HG03060 (cell line): ENCODE measurements at regions not wholly inside any gene's neighbourhood (a gene's known extent, or its start where the extent isn't known, plus 50 kb on each side); places are given as distances from the start of the nearest gene placed in this dataset.
"Not testable (repeated sequence)": the region's sequence is repeated elsewhere in the genome, so short reads cannot be mapped to it uniquely, and the experiment has no call there.

ENCODE experiments used
- ATAC-seq: cut with Tn5 transposase; IDR thresholded peaks from one replicate; pipeline ENCODE4 v1.9.1; 2021; ENCODE audit warnings: low read depth, moderate number of reproducible peaks; ENCODE audit not compliant: unreplicated experiment

DNA sequence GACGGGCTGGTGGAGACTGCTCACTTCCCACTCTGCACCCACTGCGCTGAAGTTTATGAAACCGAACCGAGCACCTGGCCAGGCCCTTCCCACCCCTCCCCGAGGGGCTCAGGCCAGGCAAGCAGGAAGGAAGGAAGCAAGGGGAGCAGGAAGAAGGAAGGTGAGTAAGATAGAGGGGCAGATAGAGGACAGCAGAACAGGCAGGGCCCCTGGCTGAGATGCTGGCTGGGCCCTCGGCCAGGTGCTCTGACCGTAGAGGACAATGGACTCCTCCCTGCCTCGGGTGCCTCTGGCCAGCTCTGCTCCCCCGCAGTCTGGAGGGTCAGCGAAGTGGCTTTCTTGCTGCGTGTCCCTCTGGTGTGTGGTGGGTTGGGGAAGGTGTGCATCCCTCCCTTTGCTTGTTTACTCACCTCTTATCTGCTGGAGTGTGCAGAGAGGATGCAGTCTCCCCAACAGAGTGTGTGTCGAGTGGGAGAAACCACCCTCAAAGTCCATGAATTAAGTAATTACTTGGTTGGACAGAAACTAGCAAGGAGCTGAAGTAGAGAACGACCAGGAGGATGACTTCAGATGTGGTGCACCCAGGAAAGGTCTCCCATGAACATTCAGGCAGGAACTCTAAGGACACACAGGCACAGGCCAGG, 82.8 kb upstream of the PPP2R2D start:
- no peak for ATAC-seq

DNA sequence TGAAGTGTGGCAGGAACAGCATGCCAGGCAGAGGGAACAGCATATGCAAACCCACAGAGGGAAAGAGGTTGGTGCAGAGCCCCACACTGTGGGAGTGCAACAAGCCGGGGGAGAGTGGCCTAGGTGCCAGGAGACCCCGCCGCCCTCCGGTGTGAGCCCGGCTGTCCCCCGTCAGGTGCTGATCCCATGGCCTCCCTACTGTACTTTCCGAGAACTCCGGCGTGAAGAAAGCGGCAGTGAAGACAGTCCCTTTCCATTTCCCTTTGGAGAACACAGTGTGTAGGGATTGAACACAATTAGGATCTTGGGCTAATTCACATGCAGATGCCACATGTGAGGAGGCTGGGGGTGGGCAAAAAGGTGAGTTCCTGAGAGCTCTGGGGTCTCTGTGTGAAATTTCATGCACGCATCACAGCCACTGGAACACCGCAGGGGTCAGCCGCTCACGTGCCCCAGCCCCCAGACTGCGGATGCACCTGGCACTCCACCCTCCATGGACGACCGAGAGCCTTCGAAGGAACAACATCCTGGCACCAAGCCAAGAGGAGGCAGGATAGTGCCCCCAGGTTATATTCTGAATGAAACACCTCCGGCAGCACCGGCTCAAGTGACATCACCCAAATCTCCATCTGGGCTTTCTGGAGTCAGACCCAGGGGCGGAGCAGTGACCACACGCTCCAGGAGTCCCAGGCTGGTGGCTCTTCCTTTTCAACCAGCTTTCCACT, 82.1 kb upstream of the PPP2R2D start:
- ATAC-seq, result no peak

DNA sequence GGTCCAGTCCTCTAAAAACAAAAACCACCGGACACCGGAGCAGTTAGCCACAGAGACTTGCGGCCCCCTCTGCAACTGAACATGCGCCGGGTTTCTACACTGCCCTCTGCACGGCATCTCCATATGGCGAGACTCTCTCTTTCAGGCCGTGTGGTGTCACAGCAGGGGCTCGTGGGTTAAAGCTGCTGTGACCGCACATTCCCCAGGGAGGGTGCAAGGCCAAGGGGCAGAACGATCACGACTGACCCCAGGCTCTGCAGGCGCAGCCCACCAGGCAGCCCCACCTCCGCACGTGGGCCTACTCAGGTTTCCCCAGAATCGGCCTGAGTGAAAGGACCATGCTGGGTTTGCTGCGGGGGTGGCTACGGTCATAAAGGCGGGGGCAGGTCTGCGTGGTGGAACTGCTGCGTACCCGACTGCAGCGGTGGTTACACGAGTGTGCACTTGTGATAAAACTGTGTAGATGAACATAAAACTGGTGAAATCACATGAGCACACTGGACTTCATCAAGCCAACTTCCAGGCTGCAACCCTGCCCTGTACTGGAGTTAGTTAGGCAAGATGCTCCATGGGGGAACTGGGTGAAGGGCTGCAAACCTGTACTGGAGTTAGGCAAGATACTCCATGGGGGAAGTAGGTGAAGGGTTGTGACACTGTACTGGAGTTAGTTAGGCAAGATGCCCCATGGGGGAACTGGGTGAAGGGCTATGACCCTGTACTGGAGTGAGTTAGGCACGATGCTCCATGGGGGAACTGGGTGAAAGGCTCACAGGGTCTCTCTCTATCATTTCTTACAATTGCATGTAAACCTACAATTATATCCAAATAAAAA, 81.4 kb upstream of the PPP2R2D start:
- ATAC-seq, result no peak

DNA sequence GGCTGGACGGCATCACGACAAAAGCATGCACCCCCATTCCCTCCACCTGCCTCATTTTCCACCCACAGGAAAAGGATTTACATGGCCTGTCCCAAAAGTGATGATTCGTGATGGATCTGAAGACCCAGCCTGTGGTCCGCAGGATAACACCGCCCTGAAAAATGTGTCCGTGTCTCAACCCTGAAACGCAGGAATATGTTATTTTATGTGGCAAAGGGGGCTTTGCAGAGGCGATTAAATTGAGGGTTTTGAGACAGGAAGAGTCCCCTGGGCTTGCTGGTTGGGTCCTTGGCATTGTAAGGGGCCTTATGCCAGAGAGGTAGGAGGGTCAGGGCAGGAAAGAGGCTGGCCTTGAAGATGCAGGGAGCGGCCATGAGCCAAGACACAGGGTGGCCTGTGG, 80.2 kb upstream of the PPP2R2D start:
- ATAC-seq, result no peak

DNA sequence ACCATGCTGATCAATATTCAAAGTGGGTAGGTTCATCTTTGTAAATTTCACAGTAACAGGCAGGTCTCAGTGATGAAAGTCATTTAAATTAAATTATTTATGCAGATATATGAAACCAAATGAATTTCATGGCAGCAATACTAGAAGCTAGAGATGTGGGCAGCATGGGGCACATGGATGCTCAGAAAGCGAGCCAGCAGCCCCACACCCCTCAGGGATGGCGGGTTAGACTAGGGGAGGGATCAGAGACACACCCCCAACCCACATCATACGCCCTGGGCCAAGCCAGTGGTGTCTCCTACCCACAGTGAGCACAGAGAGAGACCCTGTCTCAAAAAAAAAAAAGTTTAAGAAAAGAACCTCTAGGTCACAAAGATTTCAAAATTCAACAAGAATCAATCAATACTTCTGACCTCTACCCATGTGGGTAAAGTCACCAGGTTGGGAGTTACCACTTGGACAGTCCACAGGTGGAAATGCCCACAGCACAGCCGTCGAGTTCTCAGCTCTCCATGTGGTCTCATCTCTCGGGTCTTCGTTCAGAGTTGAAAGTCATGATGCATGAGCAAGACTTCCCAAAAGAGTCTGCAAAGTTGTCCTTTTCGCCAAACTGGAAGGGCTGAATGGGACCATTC, 79.3 kb upstream of the PPP2R2D start:
- ATAC-seq, result no peak

DNA sequence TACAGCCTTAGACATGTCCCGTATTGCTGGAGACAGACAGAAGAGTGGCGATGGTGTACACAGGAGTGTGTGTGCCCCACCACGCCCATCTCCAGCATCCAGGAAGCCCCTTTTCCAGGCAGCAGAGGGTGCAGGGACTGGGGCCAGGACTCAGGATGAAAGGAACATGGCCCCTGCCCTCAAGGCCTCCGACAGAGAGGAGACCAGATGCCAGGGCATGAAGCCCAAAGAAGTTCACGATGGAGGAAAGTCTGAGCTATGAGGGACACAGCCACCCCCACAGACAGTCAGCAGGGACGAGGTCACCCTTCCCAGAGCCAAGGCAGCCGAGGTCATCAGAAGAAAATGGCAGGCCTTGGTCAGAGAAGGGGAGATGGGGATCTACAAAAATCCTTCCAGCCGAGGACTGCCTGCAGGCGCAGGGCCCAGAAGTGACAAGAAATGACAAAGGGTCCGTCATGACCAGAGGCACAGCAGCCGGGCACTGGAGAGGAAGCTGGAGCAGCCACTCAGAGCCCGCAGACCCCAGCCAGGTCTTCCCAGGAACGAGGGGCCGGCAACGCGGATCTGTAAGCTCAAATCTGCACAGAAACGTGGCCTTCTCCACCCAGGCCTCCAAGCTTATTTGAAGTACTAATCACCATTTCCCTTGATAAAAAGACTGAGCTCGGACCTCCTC, 78.7 kb upstream of the PPP2R2D start:
- ATAC-seq, result no peak

DNA sequence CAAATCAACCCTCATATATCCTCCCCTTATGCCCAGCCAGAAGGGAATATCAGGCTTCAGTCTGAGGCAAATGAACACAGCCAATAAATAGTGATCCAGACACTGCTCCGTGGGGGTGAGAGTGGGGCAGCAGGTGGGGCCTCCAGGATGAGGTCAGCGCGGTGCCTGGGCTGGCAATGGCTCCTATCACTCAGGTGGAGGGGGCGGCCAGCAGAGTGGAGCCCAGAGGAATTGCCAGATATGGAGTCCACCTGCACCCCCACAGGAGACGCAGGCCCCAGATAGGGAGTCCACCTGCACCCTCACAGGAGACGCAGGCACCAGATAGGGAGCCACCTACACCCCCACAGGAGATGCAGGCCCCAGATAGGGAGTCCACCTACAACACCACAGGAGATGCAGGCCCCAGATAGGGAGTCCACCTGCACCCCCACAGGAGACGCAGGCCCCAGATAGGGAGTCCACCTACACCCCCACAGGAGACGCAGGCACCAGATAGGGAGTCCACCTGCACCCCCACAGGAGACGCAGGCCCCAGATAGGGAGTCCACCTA, 78.0 kb upstream of the PPP2R2D start:
- ATAC-seq, result no peak

DNA sequence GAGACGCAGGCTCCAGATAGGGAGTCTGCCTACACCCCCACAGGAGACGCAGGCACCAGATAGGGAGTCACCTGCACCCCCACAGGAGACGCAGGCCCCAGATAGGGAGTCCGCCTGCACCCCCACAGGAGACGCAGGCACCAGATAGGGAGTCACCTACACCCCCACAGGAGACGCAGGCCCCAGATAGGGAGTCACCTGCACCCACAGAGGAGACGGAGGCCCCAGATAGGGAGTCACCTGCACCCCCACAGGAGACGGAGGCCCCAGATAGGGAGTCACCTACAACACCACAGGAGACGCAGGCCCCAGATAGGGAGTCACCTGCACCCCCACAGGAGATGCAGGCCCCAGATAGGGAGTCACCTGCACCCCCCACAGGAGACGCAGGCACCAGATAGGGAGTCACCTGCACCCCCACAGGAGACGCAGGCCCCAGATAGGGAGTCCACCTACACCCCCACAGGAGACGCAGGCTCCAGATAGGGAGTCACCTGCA, 77.2 kb upstream of the PPP2R2D start:
- ATAC-seq, result not testable (repeated sequence)

DNA sequence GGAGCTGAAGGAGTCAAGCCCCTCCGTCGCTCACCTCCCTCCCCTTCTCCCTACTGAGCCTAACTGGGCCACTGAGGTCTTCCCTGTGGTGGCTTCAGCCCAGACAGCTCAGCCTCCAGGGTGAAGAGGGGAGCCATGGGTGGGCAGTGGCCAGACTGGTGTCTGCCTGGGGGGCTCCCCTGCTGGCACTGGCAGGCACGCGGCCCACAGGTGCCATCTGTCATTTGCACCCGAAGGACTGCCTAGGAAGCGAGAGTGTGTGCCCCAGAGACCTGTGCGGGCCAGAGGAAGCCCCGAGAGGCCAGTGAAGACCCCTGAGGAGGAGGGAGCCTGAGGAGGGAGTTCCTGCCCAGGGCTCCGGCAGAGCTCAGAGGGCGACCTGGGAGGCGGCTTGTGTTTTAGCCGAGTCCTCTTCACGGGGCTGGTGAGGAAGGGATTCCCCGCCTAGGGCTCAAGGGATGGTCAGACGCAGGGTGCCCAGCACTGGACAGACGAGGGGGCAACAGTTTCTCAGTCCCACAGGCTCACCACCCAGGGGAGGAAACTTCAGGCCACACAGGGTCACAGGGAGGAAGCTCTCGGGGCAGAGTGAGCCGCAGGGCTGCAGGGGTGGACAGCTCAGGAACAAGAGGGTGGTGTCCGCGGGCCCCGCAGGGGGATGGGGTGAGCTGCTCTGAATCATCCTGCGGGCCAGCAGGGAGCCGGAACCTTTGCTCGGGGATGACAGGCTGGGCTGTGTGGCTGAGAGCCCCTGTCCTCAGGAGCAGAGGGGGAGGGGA, 76.2 kb upstream of the PPP2R2D start:
- ATAC-seq, result no peak

DNA sequence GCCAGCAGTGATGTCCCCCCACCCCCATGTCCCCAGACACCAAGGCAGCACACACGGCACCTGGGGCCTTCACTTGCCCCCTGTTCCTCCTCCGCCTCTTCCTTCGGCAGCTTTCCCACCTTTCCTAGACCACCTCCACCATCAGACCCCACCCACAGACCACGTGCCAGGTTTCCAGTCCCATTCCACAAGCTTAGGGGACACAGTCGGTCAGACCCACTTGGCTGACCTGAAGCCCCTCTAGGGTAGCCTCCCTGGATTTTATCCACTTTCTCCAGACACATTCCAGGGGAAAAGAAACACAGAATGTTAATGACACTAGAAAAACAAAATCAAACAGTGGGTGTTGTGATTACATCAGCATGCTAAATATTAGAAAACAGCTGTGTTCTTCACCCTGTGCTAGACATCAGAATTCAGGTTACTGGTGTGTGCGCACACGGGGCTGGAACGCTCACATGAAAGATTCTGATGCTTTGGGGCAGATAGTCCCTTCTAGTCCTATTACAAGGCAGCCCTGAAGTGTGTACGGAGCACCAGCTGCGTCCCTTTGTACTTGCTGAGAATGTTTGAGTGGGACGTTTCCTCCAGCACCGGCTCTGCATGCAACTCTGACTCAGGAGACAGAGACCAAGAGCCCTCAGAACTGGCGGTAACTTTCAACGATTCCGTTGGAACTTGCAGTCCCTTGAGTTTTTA, 75.5 kb upstream of the PPP2R2D start:
- no peak for ATAC-seq

DNA sequence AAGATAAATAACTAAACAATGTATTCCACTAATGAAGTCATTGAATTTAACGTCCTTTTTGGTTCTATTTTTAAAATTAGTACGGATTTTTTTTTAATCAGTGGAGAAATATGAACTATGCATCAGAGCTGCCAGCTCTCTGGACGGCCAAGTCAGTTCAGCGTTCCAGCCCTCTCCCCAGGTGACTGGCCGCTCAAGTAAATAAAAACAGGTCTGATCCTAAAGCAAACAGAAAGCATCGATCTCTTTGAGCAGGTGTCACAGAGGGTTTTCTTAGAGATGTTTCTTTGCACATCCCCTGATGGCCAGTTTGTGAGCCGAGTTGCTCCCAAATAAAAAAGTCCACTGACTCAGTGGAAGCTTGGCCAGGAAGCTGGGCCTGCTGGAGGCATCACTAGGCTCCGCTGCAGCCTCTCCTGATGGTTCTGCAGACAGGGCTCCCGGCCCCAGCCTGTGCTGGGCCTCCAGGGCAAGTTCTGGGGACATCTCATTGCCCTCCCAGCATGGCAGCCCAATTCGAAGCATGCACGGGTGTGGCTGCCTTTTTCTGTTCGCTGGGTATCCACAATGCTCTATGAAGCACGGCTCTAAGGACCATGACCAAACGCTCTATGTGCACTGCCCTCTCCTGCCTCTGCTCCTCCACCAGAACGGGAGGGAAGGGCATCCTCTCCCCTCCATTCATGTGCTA, 74.7 kb upstream of the PPP2R2D start:
- no peak for ATAC-seq

DNA sequence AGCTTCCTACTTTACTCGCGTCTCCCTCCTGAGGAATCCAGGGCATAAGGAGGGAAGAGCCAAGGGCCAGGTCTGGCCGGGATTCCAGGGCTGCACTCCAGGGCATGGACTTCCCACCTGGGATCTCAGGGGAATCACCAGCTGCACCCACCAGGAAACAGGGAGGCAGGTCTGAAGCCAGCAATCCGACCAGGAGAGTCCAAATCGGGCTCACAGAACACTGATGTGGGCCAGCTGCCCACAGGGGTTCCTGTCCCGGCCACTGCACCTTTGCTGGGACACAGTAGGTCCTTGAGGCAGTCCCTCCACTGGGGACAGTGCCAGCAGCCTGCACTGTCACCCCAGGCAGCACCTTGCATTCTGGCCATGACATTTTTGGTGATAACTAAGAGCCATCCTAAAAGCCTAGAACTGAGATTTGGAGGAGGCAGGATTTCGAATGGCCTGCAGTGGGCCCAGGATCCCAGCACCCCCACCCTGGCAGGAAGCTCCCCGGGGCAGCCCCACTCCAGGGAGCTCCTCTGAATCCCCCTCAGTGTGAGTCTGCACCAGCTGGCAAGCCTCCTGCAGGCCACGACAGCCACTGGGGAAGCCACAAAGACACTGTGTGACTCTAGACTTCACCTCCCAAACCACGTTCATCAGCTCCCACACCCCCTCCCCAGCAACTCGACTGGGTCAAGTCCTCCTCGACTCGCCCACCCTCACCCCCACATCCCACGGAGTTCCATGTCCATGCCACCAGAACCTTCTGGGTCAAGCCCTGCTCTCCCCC, 71.5 kb upstream of the PPP2R2D start:
- ATAC-seq, result no peak

DNA sequence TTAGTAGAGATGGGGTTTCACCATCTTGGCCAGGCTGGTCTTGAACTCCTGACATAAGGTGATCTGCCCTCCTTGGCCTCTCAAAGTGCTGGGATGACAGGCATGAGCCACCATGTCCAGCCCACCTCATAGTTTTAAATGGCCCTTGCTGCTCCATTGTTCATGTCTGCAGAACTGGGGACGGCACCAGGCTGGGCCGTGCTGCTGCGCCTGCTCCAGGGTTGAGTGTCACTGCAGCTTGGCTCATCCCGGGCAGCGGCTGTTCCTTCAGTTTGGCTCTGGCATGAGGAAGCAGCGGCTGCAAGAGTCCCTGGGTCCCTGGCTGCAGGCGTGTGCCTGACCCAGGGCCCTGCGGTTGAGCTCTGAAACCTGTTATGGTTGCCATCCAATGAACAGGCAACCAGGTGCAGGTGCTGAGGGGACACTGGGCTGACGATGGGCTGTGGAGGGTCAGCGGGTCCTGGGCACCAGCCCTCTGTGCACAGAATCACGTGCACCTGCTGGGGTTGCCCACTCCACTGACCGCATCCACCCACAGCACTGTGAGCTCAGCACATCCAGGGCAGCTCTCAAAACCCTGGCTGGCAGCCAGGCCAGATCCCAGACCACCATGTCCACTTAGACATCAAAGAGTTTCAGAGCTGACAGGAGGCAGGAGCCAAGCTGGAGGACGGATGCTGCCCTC, 70.2 kb upstream of the PPP2R2D start:
- no peak for ATAC-seq

DNA sequence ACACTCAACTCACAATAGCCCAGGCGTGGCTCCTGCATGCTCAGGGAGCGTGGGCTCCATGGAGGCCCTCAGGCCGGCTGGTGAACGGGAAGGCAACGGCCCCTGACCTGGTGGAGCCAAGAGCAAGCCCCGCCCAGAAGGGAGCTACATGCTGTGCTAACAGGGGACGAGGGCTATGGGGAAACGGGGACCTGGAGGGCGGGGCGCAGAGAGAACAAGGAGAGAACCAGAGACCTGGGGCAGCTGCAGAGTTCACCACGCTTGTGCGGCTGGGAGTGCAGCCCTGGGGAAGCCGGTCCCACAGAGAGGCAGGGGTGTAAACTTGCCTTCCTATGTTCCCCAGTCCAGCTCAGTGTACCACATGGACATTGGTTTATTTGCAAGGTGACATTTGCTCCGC, 69.2 kb upstream of the PPP2R2D start:
- ATAC-seq, result no peak

DNA sequence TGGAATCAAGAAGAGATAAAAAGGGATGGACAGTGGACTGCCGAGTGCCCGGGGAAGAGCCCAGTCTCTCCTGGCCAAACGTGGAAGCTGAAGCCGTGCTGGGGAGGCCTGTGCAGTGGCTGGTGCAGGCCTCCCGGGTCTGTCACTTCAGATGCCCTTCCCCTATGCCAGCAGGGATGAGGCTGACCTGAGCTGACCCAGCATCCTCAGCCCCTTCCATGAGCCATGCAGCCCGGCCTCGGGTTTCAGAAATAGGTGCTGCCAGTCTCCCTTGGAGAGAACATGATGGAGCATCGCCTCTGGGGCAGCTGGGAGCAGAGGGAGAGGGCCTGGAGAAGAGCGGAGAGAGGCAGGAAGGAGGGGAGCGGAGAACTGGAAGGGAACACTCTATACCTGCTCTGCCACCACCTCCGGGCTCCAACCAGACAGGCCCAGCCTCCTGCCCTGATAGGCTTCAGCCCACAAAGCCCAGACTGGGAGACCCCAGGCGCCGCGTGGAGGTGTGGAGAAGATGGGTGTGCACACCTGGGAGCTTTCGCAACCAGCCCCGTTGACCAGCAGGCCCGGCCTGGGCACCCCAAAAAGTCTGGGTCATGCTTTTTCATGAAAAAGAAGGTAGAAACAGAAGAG, 68.6 kb upstream of the PPP2R2D start:
- ATAC-seq, result no peak

DNA sequence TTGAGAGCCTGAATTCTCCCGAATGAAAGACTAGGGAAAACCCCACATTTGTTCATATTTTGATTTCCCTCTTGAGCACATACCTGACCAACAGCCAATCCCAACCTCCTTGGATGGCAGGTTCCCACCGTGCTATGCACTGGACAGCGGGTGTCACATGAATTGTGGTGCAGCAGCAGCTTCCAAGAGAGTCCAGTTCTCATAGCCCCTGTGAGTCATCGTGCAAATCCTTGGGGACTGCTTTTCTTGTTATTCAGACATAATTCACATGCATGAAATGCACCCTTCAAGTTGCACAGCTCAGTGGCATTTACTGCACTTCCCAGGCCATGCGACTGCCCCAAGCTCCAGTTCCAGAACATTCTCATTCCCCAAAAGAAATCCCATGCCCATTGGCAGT, 67.8 kb upstream of the PPP2R2D start:
- ATAC-seq, result no peak
